ENCODE measurements at regions not wholly inside any gene's neighbourhood (a gene's known extent, or its start where the extent isn't known, plus 50 kb on each side); places are given as distances from the start of the nearest gene placed in this dataset.
A peak's percentile ranks its signal among the peaks of the same experiment; 100 is the strongest.
"Not testable (repeated sequence)": the region's sequence is repeated elsewhere in the genome, so short reads cannot be mapped to it uniquely, and the experiment has no call there.

DNA sequence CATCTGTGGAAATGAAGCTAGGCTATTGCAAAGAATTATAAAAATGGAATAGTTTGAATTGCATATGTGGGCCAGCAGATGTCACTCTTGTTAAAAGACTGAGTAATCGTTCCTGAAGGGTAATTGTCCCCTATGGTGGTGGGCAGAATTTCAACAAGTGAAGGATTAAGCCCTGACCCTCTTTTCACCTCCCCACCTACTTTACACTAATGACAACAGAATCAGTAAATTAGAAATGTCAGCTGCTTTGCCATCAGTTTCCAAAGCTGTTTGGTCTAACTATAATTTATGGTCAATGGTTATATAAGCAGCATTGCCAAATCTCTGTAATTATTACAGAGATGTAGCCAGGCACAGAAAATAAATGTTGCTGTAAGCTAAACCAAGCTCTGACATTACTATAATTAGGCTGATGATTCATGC lies 898.6 kb downstream of the AMY1C start:
- in situ Hi-C loops (cut with HindIII; ENCODE audit: low sequenced_read_pairs), result no loop called here
- TF ChIP-seq, protein P1, sequence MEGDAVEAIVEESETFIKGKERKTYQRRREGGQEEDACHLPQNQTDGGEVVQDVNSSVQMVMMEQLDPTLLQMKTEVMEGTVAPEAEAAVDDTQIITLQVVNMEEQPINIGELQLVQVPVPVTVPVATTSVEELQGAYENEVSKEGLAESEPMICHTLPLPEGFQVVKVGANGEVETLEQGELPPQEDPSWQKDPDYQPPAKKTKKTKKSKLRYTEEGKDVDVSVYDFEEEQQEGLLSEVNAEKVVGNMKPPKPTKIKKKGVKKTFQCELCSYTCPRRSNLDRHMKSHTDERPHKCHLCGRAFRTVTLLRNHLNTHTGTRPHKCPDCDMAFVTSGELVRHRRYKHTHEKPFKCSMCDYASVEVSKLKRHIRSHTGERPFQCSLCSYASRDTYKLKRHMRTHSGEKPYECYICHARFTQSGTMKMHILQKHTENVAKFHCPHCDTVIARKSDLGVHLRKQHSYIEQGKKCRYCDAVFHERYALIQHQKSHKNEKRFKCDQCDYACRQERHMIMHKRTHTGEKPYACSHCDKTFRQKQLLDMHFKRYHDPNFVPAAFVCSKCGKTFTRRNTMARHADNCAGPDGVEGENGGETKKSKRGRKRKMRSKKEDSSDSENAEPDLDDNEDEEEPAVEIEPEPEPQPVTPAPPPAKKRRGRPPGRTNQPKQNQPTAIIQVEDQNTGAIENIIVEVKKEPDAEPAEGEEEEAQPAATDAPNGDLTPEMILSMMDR (IDR thresholded peaks at IDR 0.05; ENCODE audit: low read depth, low read length, missing control alignments), result peak; percentile 25
- no peak for DNase-seq (ENCODE audit: low read depth)
- H3K4me3 ChIP-seq (ENCODE audit: low read depth, low read length), result no peak overlapping the region

DNA sequence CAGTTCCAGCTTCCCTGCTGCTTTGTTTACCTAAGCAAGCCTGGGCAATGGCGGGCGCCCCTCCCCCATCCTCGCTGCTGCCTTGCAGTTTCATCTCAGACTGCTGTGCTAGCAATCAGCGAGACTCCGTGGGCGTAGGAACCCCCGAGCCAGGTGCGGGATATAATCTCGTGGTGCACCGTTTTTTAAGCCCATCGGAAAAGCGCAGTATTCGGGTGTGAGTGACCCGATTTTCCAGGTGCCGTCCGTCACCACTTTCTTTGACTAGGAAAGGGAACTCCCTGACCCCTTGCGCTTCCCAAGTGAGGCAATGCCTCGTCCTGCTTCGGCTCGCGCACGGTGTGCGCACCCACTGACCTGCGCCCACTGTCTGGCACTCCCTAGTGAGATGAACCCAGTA lies 914.7 kb downstream of the AMY1C start:
- DNase-seq (ENCODE audit: low read depth); in situ Hi-C loops (cut with HindIII; ENCODE audit: low sequenced_read_pairs); H3K4me3 ChIP-seq (ENCODE audit: low read depth, low read length): not testable (repeated sequence)

DNA sequence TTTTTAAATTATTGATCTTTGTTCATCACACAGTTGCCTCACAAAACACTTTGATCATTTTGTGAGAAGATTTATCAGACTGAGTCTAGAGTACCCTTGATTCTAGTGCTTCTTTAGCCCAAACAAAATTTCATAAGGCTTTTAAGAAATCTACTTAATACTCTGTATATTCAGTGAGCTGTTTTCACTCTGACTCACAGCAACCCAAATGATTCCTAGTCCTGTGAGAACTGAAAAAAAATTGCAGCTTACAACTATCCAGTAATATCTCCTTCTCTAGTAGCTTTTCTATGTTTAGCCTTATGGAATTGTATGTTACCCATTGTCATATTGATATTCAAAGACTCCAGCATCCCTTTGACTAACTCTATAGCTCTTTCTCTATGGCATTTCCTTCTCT lies 915.6 kb downstream of the AMY1C start:
- in situ Hi-C loops (cut with HindIII; ENCODE audit: low sequenced_read_pairs), result no loop called here
- H3K4me3 ChIP-seq (ENCODE audit: low read depth, low read length), result no peak overlapping the region
- TF ChIP-seq, protein P1 (IDR thresholded peaks at IDR 0.05; ENCODE audit: low read depth, low read length, missing control alignments), result no peak
- no peak for DNase-seq (ENCODE audit: low read depth)

DNA sequence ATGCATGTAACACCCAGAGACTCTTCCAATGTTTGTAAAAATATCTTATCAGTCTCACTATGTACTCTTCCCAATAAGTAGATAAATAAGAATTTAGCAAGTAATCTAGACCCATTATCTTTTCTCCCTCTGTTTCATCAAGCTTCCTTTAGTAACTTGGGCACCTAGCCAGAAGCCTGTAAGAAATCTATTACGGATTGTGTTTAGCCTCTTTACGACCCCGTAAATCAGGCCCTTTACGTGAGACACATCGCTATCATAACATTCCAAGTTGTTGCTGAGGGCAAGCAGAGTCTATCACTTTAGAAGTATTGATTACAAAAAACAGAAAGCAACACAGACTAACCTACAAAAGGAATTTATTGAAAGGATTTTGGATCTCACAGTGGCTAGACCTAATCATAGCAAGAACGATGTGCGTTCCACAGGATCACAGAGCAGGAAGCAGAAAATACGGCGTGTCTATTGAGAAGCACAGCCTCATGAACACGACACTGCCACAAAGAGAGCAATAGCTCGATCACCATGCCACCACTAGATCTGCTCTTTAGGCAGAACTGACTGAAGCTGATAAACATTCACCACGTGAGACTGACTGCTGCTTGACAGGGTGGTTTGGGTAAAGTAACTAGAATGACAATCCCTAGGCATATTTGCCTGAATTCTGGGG lies 922.1 kb downstream of the AMY1C start:
- in situ Hi-C loops (cut with HindIII; ENCODE audit: low sequenced_read_pairs), result no loop called here
- no peak for DNase-seq (ENCODE audit: low read depth)
- TF ChIP-seq, protein P1 (IDR thresholded peaks at IDR 0.05; ENCODE audit: low read depth, low read length, missing control alignments), result no peak
- no peak overlapping the region for H3K4me3 ChIP-seq (ENCODE audit: low read depth, low read length)

DNA sequence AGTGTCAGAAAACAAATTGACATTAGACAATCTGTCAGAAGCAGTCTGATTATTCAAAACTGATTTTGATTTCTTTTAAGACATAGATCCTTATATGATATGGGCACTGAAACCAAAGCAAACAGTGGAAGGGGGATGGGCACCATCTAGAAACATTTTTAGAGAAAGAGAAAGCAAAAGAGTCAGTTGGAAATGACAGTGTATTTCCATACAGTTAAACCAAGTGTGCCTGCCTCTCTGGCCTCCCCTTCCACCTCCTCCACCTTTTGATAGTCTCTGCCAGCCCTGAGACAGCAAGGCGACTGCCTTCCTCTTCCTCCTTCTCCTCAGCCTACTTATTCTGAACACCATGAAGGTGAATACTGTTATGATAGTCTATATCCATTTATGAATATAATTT lies 949.7 kb downstream of the AMY1C start:
- TF ChIP-seq, protein P1 (IDR thresholded peaks at IDR 0.05; ENCODE audit: low read depth, low read length, missing control alignments), result no peak
- in situ Hi-C loops (cut with HindIII; ENCODE audit: low sequenced_read_pairs), result no loop called here
- no peak overlapping the region for H3K4me3 ChIP-seq (ENCODE audit: low read depth, low read length)
- DNase-seq (ENCODE audit: low read depth), result no peak

DNA sequence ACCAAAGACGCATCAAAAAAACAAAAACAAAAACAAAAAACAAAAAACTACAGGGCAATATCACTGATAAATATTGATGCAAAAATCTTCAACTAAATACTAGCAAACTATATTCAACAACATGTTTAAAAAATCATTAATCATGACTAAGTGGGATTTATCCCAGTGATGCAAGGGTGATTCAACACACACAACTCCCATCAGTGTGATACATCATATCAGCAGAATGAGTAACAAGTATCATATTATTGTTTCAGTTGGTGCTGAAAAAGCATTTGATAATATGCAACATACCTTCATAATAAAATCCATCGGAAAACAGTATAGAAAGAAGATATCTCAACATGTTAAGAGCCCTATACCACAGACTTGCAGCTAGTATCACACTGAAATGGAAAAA lies 953.0 kb downstream of the AMY1C start:
- TF ChIP-seq, protein P1 (IDR thresholded peaks at IDR 0.05; ENCODE audit: low read depth, low read length, missing control alignments), result no peak
- no peak for DNase-seq (ENCODE audit: low read depth)
- H3K4me3 ChIP-seq (ENCODE audit: low read depth, low read length), result no peak overlapping the region
- in situ Hi-C loops (cut with HindIII; ENCODE audit: low sequenced_read_pairs), result no loop called here

DNA sequence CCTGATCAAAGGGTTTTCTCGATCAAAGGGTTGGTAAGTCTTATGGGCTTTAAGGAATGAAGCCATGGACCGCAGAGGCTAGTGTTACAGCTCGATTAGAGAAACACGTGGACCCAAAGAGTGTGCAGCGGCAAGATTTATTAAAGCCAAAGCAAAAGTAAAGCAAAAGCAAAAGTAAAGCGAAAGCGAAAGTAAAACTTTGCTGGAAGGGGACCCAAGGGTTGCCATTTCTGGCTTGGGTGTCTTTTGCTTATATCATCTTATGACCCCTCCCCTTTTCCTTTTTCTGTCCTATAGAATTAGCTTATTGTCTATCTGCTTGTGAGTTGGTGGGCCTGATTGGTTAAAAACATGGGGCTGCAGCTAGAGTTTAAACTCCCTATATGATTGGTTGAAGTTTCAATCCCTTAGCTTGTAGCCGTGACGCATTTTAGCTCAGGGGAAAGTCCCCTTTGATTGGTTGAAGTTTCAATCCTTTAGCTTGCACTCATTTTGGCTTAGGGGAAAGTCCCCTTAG lies 957.0 kb downstream of the AMY1C start:
- DNase-seq (ENCODE audit: low read depth), result no peak
- TF ChIP-seq, protein P1 (IDR thresholded peaks at IDR 0.05; ENCODE audit: low read depth, low read length, missing control alignments), result no peak
- in situ Hi-C loops (cut with HindIII; ENCODE audit: low sequenced_read_pairs), result no loop called here

More for the DNA sequence above, 957.0 kb downstream of the AMY1C start:
- H3K4me3 ChIP-seq (ENCODE audit: low read depth, low read length), result no peak overlapping the region
